ENCODE measurements at regions not wholly inside any gene's neighbourhood (a gene's known extent, or its start where the extent isn't known, plus 50 kb on each side); places are given as distances from the start of the nearest gene placed in this dataset.

DNA sequence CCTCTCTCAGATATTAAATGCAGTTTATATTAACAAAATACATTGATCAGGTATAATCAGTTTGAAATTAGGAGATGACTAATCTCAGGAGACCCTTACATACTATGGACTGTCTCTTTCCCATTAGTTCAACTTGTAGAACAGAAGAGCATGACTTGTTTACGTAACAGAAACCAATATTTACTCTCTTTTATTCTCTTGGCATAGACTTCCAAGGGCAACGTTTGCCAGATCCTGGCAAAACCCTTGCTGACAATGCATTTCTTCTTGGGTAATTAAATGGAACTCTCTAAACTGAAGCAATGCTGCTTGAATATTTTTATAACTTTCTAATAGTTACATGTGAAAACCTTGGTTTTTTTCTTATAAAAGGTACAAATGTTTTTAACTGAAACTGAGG is 68.3 kb upstream of the MYO16 start:
- TF ChIP-seq EZH2phosphoT487 (IDR thresholded peaks at IDR 0.05; ENCODE audit: low read length), result no peak
- TF ChIP-seq, protein P1, sequence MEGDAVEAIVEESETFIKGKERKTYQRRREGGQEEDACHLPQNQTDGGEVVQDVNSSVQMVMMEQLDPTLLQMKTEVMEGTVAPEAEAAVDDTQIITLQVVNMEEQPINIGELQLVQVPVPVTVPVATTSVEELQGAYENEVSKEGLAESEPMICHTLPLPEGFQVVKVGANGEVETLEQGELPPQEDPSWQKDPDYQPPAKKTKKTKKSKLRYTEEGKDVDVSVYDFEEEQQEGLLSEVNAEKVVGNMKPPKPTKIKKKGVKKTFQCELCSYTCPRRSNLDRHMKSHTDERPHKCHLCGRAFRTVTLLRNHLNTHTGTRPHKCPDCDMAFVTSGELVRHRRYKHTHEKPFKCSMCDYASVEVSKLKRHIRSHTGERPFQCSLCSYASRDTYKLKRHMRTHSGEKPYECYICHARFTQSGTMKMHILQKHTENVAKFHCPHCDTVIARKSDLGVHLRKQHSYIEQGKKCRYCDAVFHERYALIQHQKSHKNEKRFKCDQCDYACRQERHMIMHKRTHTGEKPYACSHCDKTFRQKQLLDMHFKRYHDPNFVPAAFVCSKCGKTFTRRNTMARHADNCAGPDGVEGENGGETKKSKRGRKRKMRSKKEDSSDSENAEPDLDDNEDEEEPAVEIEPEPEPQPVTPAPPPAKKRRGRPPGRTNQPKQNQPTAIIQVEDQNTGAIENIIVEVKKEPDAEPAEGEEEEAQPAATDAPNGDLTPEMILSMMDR (IDR thresholded peaks at IDR 0.05; ENCODE audit: low read length), result no peak
- TF ChIP-seq EZH2 (optimal IDR thresholded peaks at IDR 0.05; ENCODE audit: low read depth, low read length), result no peak

Data from MM.1S (cell line).